ENCODE measurements at regions not wholly inside any gene's neighbourhood (a gene's known extent, or its start where the extent isn't known, plus 50 kb on each side); places are given as distances from the start of the nearest gene placed in this dataset.

DNA sequence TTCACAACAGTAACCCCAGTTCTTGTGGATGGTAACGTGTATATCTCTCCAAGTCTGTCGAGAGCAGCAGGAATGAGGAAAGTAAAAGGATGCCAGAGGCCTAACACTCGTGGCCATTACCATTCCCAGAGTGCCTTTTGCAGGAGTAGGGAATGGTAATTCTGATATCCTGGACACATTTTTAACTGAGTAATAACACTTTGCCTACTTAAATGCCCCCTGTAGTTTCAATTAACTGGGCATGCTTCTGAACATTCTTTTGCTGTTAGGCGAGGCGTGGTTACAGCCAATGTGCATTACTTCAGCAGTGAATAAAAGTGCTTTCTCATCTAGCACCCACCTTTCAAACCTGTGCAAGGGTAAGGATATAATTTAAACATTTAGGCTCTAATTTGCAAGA is 258.5 kb upstream of the ADGRL2 start:
- H3K4me1 ChIP-seq (ENCODE audit: control insufficient read depth in 2 of 3, insufficient read depth in 2 of 3, low read depth in 1 of 3, low read length in 3 of 3), result no peaks in the 10 kb centered on the region
- no peak overlapping the region for H3K9ac ChIP-seq (ENCODE audit: low read length in 3 of 3)
- H3K36me3 ChIP-seq (ENCODE audit: control insufficient read depth in 2 of 3, insufficient read depth in 3 of 3, low read length in 3 of 3), result no peaks in the 10 kb centered on the region
- intact Hi-C loops (cut with DNase I), result no loop called here
- no peak overlapping the region for H3K27ac ChIP-seq (ENCODE audit: low read depth in 2 of 2, low read length in 2 of 2)
- no peaks in the 10 kb centered on the region for H3K27me3 ChIP-seq (ENCODE audit: control insufficient read depth, insufficient read depth, low read length)
- H3K9me3 ChIP-seq (ENCODE audit: control insufficient read depth in 2 of 3, insufficient read depth in 1 of 3, low read length in 3 of 3), result no peaks in the 10 kb centered on the region
- FAIRE-seq (no peak), DNase-seq (no peak)
- TF ChIP-seq, protein P1, sequence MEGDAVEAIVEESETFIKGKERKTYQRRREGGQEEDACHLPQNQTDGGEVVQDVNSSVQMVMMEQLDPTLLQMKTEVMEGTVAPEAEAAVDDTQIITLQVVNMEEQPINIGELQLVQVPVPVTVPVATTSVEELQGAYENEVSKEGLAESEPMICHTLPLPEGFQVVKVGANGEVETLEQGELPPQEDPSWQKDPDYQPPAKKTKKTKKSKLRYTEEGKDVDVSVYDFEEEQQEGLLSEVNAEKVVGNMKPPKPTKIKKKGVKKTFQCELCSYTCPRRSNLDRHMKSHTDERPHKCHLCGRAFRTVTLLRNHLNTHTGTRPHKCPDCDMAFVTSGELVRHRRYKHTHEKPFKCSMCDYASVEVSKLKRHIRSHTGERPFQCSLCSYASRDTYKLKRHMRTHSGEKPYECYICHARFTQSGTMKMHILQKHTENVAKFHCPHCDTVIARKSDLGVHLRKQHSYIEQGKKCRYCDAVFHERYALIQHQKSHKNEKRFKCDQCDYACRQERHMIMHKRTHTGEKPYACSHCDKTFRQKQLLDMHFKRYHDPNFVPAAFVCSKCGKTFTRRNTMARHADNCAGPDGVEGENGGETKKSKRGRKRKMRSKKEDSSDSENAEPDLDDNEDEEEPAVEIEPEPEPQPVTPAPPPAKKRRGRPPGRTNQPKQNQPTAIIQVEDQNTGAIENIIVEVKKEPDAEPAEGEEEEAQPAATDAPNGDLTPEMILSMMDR (IDR thresholded peaks at IDR 0.05; ENCODE audit: borderline replicate concordance, extremely low read depth, insufficient read depth), result no peak
- H3K4me3 ChIP-seq (ENCODE audit: low read length in 3 of 3), result no peak overlapping the region

- intact Hi-C loops (cut with DNase I), result no loop called here
- TF ChIP-seq, protein P1 (IDR thresholded peaks at IDR 0.05; ENCODE audit: borderline replicate concordance, extremely low read depth, insufficient read depth), result no peak
- Histone ChIP-seq H3K27ac (ENCODE audit: low read depth in 2 of 2, low read length in 2 of 2) (no peak overlapping the region), H3K36me3 (ENCODE audit: control insufficient read depth in 2 of 3, insufficient read depth in 3 of 3, low read length in 3 of 3) (no peaks in the 10 kb centered on the region), H3K9me3 (ENCODE audit: control insufficient read depth in 2 of 3, insufficient read depth in 1 of 3, low read length in 3 of 3) (no peaks in the 10 kb centered on the region), H3K27me3 (ENCODE audit: control insufficient read depth, insufficient read depth, low read length) (no peaks in the 10 kb centered on the region), H3K9ac (ENCODE audit: low read length in 3 of 3) (no peak overlapping the region), H3K4me1 (ENCODE audit: control insufficient read depth in 2 of 3, insufficient read depth in 2 of 3, low read depth in 1 of 3, low read length in 3 of 3) (no peaks in the 10 kb centered on the region), H3K4me3 (ENCODE audit: low read length in 3 of 3) (no peak overlapping the region)
- FAIRE-seq, result no peak
- DNase-seq, result no peak
Observed at GRCh38 chr1:81540216-81540615, 260.5 kb upstream of the ADGRL2 start.

DNA sequence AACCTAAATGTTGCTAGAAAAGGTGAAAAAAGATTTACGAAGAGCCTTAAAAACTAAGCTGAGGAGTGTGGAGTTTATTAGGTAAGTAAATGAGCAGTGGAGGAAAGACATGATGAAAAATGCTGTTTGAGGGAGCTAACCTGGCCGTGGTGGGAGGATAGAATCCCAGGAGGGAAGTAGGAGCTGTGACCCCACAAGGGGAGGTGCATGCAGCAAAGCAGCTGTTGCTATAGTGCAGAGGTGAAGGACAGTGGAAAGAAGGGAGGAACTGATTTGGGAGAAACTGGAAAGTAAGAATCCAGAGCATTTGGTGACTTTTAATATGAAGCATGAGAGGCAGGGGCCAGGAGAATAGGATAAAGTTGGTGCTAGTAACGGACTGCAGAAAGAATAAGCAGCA is 271.7 kb upstream of the ADGRL2 start:
- Histone ChIP-seq H3K9ac (ENCODE audit: low read length in 3 of 3) (no peak overlapping the region), H3K9me3 (ENCODE audit: control insufficient read depth in 2 of 3, insufficient read depth in 1 of 3, low read length in 3 of 3) (no peaks in the 10 kb centered on the region), H3K4me1 (ENCODE audit: control insufficient read depth in 2 of 3, insufficient read depth in 2 of 3, low read depth in 1 of 3, low read length in 3 of 3) (no peaks in the 10 kb centered on the region), H3K27me3 (ENCODE audit: control insufficient read depth, insufficient read depth, low read length) (no peaks in the 10 kb centered on the region), H3K27ac (ENCODE audit: low read depth in 2 of 2, low read length in 2 of 2) (no peak overlapping the region), H3K36me3 (ENCODE audit: control insufficient read depth in 2 of 3, insufficient read depth in 3 of 3, low read length in 3 of 3) (no peaks in the 10 kb centered on the region), H3K4me3 (ENCODE audit: low read length in 3 of 3) (no peak overlapping the region)
- TF ChIP-seq, protein P1 (IDR thresholded peaks at IDR 0.05; ENCODE audit: borderline replicate concordance, extremely low read depth, insufficient read depth), result no peak
- intact Hi-C loops (cut with DNase I), result no loop called here
- FAIRE-seq (no peak), DNase-seq (peak in 3 of 5 donors; percentile 21 to 54 (median 35))

DNA sequence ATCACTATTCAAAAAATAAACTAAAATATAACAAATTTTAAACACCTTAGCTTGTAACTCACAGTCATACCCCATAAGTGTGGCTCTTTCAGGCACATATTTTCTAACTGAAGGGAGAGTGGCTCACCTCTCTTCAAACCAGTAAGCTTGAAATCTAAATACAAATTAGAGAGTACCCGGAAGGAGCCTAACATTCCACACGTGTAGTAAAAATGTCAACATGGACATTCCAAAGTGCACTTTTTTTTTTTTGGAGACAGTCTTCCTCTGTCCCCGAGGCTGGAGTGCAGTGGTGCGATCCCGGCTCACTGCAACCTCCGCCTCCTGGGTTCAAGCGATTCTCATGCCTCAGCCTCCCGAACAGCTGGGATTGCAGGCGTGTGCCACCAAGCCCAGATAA is 275.6 kb upstream of the ADGRL2 start:
- no peak overlapping the region for H3K27ac ChIP-seq (ENCODE audit: low read depth in 2 of 2, low read length in 2 of 2)
- no peaks in the 10 kb centered on the region for H3K4me1 ChIP-seq (ENCODE audit: control insufficient read depth in 2 of 3, insufficient read depth in 2 of 3, low read depth in 1 of 3, low read length in 3 of 3)
- DNase-seq, result peak in 1 of 5 donors; percentile 40
- TF ChIP-seq, protein P1 (IDR thresholded peaks at IDR 0.05; ENCODE audit: borderline replicate concordance, extremely low read depth, insufficient read depth), result no peak
- no peak overlapping the region for H3K4me3 ChIP-seq (ENCODE audit: low read length in 3 of 3)
- no peaks in the 10 kb centered on the region for H3K27me3 ChIP-seq (ENCODE audit: control insufficient read depth, insufficient read depth, low read length)
- FAIRE-seq, result no peak
- no peaks in the 10 kb centered on the region for H3K9me3 ChIP-seq (ENCODE audit: control insufficient read depth in 2 of 3, insufficient read depth in 1 of 3, low read length in 3 of 3)
- no peak overlapping the region for H3K9ac ChIP-seq (ENCODE audit: low read length in 3 of 3)
- no peaks in the 10 kb centered on the region for H3K36me3 ChIP-seq (ENCODE audit: control insufficient read depth in 2 of 3, insufficient read depth in 3 of 3, low read length in 3 of 3)
- intact Hi-C loops (cut with DNase I), result no loop called here

All from kidney (tissue), 13 donors.